ENCODE measurements at regions not wholly inside any gene's neighbourhood (a gene's known extent, or its start where the extent isn't known, plus 50 kb on each side); places are given as distances from the start of the nearest gene placed in this dataset.
A peak's percentile ranks its signal among the peaks of the same experiment; 100 is the strongest.
"Not testable (repeated sequence)": the region's sequence is repeated elsewhere in the genome, so short reads cannot be mapped to it uniquely, and the experiment has no call there.

GRCh38 chr5:104452550-104452949, 890.0 kb upstream of the NUDT12 start:
- no peak for DNase-seq (ENCODE audit: low spot score)

DNA sequence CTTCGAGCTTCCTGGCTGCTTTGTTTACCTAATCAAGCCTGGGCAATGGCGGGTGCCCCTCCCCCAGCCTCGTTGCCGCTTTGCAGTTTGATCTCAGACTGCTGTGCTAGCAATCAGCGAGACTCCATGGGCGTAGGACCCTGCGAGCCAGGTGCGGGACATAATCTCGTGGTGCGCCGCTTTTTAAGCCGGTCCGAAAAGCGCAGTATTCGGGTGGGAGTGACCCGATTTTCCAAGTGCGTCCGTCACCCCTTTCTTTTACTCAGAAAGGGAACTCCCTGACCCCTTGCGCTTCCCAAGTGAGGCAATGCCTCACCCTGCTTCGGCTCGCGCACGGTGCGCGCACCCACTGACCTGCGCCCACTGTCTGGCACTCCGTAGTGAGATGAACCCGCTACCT, 889.3 kb upstream of the NUDT12 start:
- not testable (repeated sequence) for DNase-seq (ENCODE audit: low spot score)

DNA sequence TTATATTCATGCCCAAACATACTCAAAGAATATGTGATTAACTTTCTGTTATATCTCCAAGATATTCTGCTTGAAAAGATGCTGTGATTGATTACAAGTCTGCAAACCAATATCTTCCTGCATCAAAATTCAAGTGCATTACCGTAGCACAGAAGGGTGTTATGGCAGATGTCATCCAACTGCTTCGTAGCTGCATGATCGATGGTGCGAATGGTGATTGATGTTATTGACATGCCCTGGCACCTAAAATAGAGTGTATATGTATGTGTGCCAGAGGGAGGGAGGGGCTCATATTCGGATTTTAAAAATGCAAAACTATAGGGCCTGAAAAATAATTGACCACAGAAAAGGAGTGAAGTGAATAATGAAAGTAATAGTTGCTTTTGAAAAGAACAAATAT, 882.1 kb upstream of the NUDT12 start:
- DNase-seq (ENCODE audit: low spot score), result no peak

DNA sequence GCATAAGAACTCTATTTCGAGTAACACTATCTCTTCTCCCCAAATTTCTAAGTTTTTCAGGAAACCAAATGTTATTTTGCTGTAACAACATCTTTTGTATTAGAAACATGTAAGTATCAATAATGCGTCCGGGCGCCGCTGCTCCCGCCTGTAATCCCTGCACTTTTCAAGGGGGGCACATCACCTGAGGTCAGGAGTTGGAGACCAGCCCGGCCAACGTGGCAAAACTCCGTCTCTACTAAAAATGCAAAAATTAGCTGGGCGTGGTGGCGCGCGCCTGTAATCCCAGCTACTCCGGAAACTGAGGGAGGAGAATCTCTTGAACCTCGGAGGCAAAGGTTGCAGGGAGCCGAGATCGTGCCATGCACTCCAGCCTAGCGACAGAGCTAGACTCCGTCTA, 881.1 kb upstream of the NUDT12 start:
- DNase-seq (ENCODE audit: low spot score), result no peak

DNA sequence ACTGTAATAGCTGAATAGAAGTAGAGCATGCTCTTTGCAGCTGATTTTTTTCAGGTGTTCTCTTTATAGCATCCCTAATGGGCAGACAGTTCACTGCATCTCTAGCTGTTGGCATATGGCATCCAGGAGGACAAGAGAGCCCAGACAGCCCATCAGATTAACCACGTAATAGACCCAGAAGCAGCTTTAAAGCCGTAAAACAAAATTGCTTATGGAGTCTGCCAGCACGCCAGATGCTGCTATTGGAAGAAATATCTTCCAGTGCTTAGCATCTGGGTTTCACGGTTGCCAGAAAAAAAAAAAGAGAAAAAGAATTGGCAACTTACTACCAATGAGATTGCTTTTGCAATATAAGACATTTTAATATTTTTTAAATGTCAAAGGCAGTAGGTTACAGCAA, 869.4 kb upstream of the NUDT12 start:
- DNase-seq (ENCODE audit: low spot score), result no peak

DNA sequence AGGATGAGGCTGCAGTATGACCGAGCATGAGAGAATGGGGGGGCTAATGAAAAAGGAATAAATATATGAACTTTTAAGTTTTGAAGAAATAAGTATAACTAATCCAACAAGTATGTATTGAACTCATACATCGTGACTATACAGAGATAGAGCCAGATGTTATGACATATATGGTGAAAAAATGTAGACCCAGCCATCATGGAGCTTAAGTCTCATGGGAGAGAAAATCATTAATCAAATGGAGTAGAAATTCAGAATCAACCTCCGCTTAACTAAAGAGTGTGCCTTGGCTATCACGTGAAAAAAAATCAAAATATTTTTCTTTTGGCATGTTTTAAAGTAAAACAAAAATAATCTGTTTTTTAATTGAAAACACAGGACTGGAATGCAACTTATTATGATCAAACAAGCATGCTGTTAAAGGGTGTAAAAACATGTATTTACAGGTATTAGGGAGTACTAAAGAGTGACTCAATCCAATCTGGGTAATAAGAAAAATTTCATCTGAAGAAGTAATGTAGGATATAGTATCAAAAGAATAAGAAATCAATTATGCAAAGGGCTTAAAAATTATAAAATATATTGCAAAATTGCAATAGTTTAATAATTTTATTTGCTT, 868.5 kb upstream of the NUDT12 start:
- DNase-seq (ENCODE audit: low spot score), result no peak

DNA sequence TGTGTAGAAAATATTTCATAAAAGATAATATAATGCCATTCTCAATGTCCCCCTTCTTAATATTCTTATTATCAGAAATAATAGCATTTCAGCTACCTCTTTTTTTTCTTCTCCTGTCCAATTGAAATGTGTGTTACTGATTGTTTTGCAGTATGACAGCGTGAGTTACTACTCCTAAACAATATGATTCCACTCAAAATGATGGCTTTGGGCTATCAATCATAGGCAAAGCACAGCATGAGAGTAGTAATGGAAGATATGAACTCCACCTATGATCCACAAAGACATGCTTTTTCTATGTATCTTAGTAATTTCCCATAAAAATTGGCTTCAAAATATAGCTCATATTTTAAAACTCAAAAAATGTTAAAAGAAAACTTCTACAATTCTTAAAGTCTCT, 867.3 kb upstream of the NUDT12 start:
- DNase-seq (ENCODE audit: low spot score), result no peak

- DNase-seq (ENCODE audit: low spot score), result no peak
Observed at GRCh38 chr5:104421431-104421830, 858.8 kb upstream of the NUDT12 start.

DNA sequence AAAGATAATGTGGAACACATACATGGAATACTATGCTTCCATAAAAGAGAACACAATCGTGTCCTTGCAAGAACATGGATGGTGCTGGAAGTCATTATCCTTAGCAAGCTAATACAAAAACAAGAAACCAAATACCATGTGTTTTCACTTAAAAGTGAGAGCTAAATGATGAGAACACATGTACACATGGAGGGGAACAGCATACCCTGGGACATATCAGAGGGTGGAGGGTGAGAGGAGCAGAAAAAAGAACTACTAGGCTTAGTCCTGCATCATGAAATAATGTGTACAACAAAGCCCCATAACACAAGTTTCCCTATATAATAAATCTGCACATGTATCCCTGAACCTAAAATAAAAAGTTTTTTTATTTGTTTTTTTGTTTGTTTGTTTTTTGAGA, 855.5 kb upstream of the NUDT12 start:
- no peak for DNase-seq (ENCODE audit: low spot score)

- DNase-seq (ENCODE audit: low spot score), result peak; percentile 11
Observed at GRCh38 chr5:104412649-104413240, 850.2 kb upstream of the NUDT12 start.

- no peak for DNase-seq (ENCODE audit: low spot score)
Observed at GRCh38 chr5:104400941-104401340, 838.4 kb upstream of the NUDT12 start.

- DNase-seq (ENCODE audit: low spot score), result no peak
Observed at GRCh38 chr5:104385906-104386305, 823.3 kb upstream of the NUDT12 start.

DNA sequence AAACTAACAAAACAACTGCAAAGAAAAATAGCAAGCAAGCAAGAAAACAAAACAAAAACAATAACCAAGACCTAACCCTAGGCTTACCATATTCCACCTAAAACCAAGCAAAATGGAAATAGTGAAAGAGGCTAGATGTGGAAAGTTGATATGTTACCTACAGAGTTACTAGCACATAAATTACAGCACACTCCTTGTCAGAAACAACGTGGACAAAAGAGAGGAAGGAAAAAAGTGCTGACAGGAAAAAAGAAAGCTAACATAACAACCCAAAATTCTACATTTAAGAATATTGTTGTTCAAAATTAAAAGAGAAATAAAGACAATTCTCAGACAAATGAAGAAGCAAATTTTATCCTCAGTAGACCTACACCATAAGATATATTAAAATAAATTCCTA, 812.8 kb upstream of the NUDT12 start:
- DNase-seq (ENCODE audit: low spot score), result no peak

- DNase-seq (ENCODE audit: low spot score), result no peak
Observed at GRCh38 chr5:104372796-104373195, 810.2 kb upstream of the NUDT12 start.

DNA sequence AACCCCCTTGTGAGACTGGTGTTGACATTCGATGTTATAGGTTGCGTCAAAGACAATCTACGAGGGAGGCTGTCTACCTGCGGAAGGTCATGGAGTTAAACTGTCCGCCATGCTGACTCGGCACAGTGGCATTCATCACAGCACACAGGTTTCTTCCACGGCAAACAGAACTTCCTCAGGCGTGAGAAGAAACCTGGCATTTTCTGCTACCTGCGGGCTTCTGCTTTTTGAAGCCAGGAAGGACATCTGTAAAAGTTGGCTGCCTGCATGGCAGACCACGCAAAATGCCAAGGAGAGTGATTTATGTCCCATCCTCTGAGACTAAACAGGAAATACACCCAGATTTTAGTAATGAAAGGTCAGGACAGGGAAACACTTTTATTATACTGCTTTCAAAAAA, 809.8 kb upstream of the NUDT12 start:
- no peak for DNase-seq (ENCODE audit: low spot score)

GRCh38 chr5:104370523-104370922, 807.9 kb upstream of the NUDT12 start:
- DNase-seq (ENCODE audit: low spot score), result no peak

GRCh38 chr5:104367978-104368377, 805.4 kb upstream of the NUDT12 start:
- DNase-seq (ENCODE audit: low spot score), result no peak

- no peak for DNase-seq (ENCODE audit: low spot score)
Observed at GRCh38 chr5:104363567-104363966, 801.0 kb upstream of the NUDT12 start.

- no peak for DNase-seq (ENCODE audit: low spot score)
Observed at GRCh38 chr5:104361932-104362331, 799.3 kb upstream of the NUDT12 start.

GRCh38 chr5:104355350-104355749, 792.8 kb upstream of the NUDT12 start:
- no peak for DNase-seq (ENCODE audit: low spot score)

GRCh38 chr5:104353371-104353770, 790.8 kb upstream of the NUDT12 start:
- DNase-seq (ENCODE audit: low spot score), result no peak

- DNase-seq (ENCODE audit: low spot score), result no peak
Observed at GRCh38 chr5:104352954-104353353, 790.4 kb upstream of the NUDT12 start.

DNA sequence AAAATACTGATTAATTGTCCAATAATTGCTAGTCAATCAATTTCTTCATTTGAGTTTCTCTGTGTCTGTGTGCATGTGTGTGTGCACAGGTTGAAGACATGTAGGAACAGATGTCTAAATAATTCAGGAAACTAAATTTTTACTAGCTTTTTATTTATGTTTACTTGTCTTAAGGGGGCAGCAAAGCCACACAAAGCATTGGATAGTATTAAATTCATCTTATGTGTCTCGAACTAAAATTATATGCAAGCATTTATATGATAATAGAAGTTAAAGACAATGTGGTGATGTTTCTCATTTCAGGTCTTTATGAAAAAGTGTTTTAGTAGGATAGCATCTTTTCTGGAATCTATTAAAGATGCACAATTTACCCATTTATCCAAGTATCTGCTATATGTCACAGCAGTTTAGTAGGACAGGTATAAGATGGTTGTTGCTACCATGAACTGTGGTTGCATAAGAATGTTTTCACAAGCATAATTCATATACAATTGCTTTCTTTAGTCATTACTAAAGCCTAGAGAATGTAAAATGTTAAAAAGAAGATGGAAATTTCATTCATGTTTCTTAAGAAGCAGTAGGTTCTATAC, 784.6 kb upstream of the NUDT12 start:
- peak; percentile 4 for DNase-seq (ENCODE audit: low spot score)
